Spleen (tissue), 7 donors: ENCODE measurements at regions not wholly inside any gene's neighbourhood (a gene's known extent, or its start where the extent isn't known, plus 50 kb on each side); places are given as distances from the start of the nearest gene placed in this dataset.

Experiments
- POLR2AphosphoS5 ChIP-seq, 3 donors: sonication (generic); formaldehyde crosslinking; IDR thresholded peaks; one replicate each; pipeline ENCODE4 v1.5.1; 2017; ENCODE audit warnings: antibody characterized with exemption in 3 of 3
- TF ChIP-seq, protein P1 (sequence below), 11 experiments: fragments of 200-600 bp in 7 of 11; fragments of 450-650 bp in 4 of 11; sonication (generic) in 4 of 11; IDR thresholded peaks in 8 of 11; conservative IDR thresholded peaks in 3 of 11; 1 replicate in 7 of 11; 2 replicates in 4 of 11; pipeline versions ENCODE4 v1.4.0 to v1.8.0; 2016 to 2021; ENCODE audit warnings: antibody characterized with exemption in 11 of 11, inconsistent platforms in 4 of 11, mild to moderate bottlenecking in 1 of 11
- donor health status: DM: no; HTN: no; CAD: no; lungs with moderate emphysema.
- donor health status: DM: no; HTN: no; CAD: no.
- donor health status: DM: no; HTN: no; CAD: no.

- TF ChIP-seq, protein P1, sequence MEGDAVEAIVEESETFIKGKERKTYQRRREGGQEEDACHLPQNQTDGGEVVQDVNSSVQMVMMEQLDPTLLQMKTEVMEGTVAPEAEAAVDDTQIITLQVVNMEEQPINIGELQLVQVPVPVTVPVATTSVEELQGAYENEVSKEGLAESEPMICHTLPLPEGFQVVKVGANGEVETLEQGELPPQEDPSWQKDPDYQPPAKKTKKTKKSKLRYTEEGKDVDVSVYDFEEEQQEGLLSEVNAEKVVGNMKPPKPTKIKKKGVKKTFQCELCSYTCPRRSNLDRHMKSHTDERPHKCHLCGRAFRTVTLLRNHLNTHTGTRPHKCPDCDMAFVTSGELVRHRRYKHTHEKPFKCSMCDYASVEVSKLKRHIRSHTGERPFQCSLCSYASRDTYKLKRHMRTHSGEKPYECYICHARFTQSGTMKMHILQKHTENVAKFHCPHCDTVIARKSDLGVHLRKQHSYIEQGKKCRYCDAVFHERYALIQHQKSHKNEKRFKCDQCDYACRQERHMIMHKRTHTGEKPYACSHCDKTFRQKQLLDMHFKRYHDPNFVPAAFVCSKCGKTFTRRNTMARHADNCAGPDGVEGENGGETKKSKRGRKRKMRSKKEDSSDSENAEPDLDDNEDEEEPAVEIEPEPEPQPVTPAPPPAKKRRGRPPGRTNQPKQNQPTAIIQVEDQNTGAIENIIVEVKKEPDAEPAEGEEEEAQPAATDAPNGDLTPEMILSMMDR (IDR thresholded peaks at IDR 0.05 in 8 of 11, conservative IDR thresholded peaks at IDR 0.05 in 3 of 11): no peak
- TF ChIP-seq POLR2AphosphoS5 (IDR thresholded peaks at IDR 0.05): no peak
These were observed 597.9 kb upstream of the ADAMTS16 start for GRCh38 chr5:4542145-4542778.
